ENCODE measurements at regions not wholly inside any gene's neighbourhood (a gene's known extent, or its start where the extent isn't known, plus 50 kb on each side); places are given as distances from the start of the nearest gene placed in this dataset.

- Mint-ChIP-seq H3K27ac (no peak overlapping the region), H3K36me3 (ENCODE audit: low read depth) (no peaks in the 10 kb centered on the region), H3K4me3 (no peak overlapping the region), H3K27me3 (ENCODE audit: insufficient read depth) (no peaks in the 10 kb centered on the region), H3K4me1 (no peaks in the 10 kb centered on the region), H3K9me3 (peaks cover 4% of the 10 kb centered on the region)
- Histone ChIP-seq H3K27me3 (ENCODE audit: control insufficient read depth, insufficient read depth, low read length, poor library complexity, severe bottlenecking) (no peaks in the 10 kb centered on the region), H3K4me1 (ENCODE audit: control insufficient read depth, insufficient read depth, low read length) (no peaks in the 10 kb centered on the region), H3K27ac (ENCODE audit: low read depth, low read length) (no peak overlapping the region), H3K9me3 (ENCODE audit: control insufficient read depth, low read length) (peaks cover 3% of the 10 kb centered on the region), H3K4me3 (ENCODE audit: low read length) (no peak overlapping the region), H3K36me3 (ENCODE audit: control insufficient read depth, insufficient read depth, low read length) (no peaks in the 10 kb centered on the region), H3K9ac (ENCODE audit: extremely low read depth, low read length, poor library complexity, severe bottlenecking) (no peak overlapping the region)
- no peak for TF ChIP-seq CTCF (conservative IDR thresholded peaks at IDR 0.05)
- WGBS, 2 experiments (ENCODE audit: insufficient coverage in 1 of 2, insufficient read length in 1 of 2): 96 to 100% methylated on average over 1 of the region's 1 CpG
- no peak for DNase-seq
Observed at GRCh38 chr1:214801191-214801590, 198.2 kb downstream of the CENPF start.

- H3K27ac Mint-ChIP-seq: no peak overlapping the region
- Histone ChIP-seq H3K27ac (ENCODE audit: low read depth, low read length) (no peak overlapping the region), H3K4me1 (ENCODE audit: control insufficient read depth, insufficient read depth, low read length) (no peaks in the 10 kb centered on the region), H3K9me3 (ENCODE audit: control insufficient read depth, low read length) (peaks cover 14% of the 10 kb centered on the region), H3K36me3 (ENCODE audit: control insufficient read depth, insufficient read depth, low read length) (no peaks in the 10 kb centered on the region), H3K4me3 (ENCODE audit: low read length) (no peak overlapping the region), H3K27me3 (ENCODE audit: control insufficient read depth, insufficient read depth, low read length, poor library complexity, severe bottlenecking) (no peaks in the 10 kb centered on the region), H3K9ac (ENCODE audit: extremely low read depth, low read length, poor library complexity, severe bottlenecking) (no peak overlapping the region)
- peaks cover 1% of the 10 kb centered on the region for H3K4me1 Mint-ChIP-seq
- peaks cover 12% of the 10 kb centered on the region for H3K9me3 Mint-ChIP-seq
- WGBS, 2 experiments (ENCODE audit: insufficient coverage in 1 of 2, insufficient read length in 1 of 2): 68% methylated on average over 3 of the region's 3 CpGs
- DNase-seq: peak; percentile 49
- no peaks in the 10 kb centered on the region for H3K36me3 Mint-ChIP-seq (ENCODE audit: low read depth)
- no peak overlapping the region for H3K4me3 Mint-ChIP-seq
- TF ChIP-seq CTCF (conservative IDR thresholded peaks at IDR 0.05): peak; percentile 73
- H3K27me3 Mint-ChIP-seq (ENCODE audit: insufficient read depth): no peaks in the 10 kb centered on the region
Observed at GRCh38 chr1:214808845-214809460, 206.0 kb downstream of the CENPF start.

GRCh38 chr1:214816603-214817002 is 213.6 kb downstream of the CENPF start:
- Histone ChIP-seq H3K27ac (ENCODE audit: low read depth, low read length) (no peak overlapping the region), H3K9ac (ENCODE audit: extremely low read depth, low read length, poor library complexity, severe bottlenecking) (no peak overlapping the region), H3K36me3 (ENCODE audit: control insufficient read depth, insufficient read depth, low read length) (no peaks in the 10 kb centered on the region), H3K9me3 (ENCODE audit: control insufficient read depth, low read length) (no peaks in the 10 kb centered on the region), H3K4me3 (ENCODE audit: low read length) (no peak overlapping the region), H3K27me3 (ENCODE audit: control insufficient read depth, insufficient read depth, low read length, poor library complexity, severe bottlenecking) (no peaks in the 10 kb centered on the region), H3K4me1 (ENCODE audit: control insufficient read depth, insufficient read depth, low read length) (no peaks in the 10 kb centered on the region)
- TF ChIP-seq CTCF (conservative IDR thresholded peaks at IDR 0.05): peak; percentile 57
- Mint-ChIP-seq H3K4me3 (no peak overlapping the region), H3K36me3 (ENCODE audit: low read depth) (no peaks in the 10 kb centered on the region), H3K4me1 (peaks cover 9% of the 10 kb centered on the region), H3K27ac (no peak overlapping the region), H3K9me3 (no peaks in the 10 kb centered on the region), H3K27me3 (ENCODE audit: insufficient read depth) (no peaks in the 10 kb centered on the region)
- 67% methylated on average over 1 of the region's 2 CpGs; no CpG with 5 or more reads in 1 of the 2 experiments for WGBS, 2 experiments (ENCODE audit: insufficient coverage in 1 of 2, insufficient read length in 1 of 2)
- no peak for DNase-seq
